ENCODE measurements at regions not wholly inside any gene's neighbourhood (a gene's known extent, or its start where the extent isn't known, plus 50 kb on each side); places are given as distances from the start of the nearest gene placed in this dataset.
"Not testable (repeated sequence)": the region's sequence is repeated elsewhere in the genome, so short reads cannot be mapped to it uniquely, and the experiment has no call there.

- H2AFZ ChIP-seq (ENCODE audit: low read depth); H3K4me3 ChIP-seq (ENCODE audit: low read depth in 2 of 2, low read length in 1 of 2); DNase-seq; H3K27me3 ChIP-seq (ENCODE audit: insufficient read depth); H3K36me3 ChIP-seq (replicated peaks in 1 of 2; ENCODE audit: control insufficient read depth in 1 of 2, insufficient read depth in 2 of 2, low read length in 1 of 2); H3K27ac ChIP-seq (ENCODE audit: low read depth in 2 of 2, low read length in 1 of 2); H3K9me3 ChIP-seq; CTCF ChIA-PET; POLR2A ChIA-PET; H3K4me2 ChIP-seq; H4K20me1 ChIP-seq (ENCODE audit: insufficient read depth); H3K79me2 ChIP-seq (ENCODE audit: insufficient read depth); H3K9me2 ChIP-seq; H3F3A ChIP-seq (replicated peaks; ENCODE audit: insufficient read depth); H3K9ac ChIP-seq; H3K4me1 ChIP-seq (ENCODE audit: control insufficient read depth in 1 of 2, insufficient read depth in 2 of 2, low read depth in 1 of 2, low read length in 1 of 2): not testable (repeated sequence)
- 88% methylated on average over 2 of the region's 2 CpGs for WGBS (ENCODE audit: low lambda C conversion rate)
These were observed 91.4 kb upstream of the DPY19L1 start for GRCh38 chr7:35128662-35129061.

GRCh38 chr7:35118526-35118925 is 81.2 kb upstream of the DPY19L1 start:
- WGBS (ENCODE audit: low lambda C conversion rate) = 83% methylated on average over 6 of the region's 6 CpGs
- peaks cover 0 to 12% of the 10 kb centered on the region in 2 experiments for H3K36me3 ChIP-seq (replicated peaks in 1 of 2; ENCODE audit: control insufficient read depth in 1 of 2, insufficient read depth in 2 of 2, low read length in 1 of 2)
- H4K20me1 ChIP-seq (ENCODE audit: insufficient read depth); H3K4me2 ChIP-seq; H3K27me3 ChIP-seq (ENCODE audit: insufficient read depth); H3K9ac ChIP-seq; H3K9me3 ChIP-seq; H3K79me2 ChIP-seq (ENCODE audit: insufficient read depth); H3K27ac ChIP-seq (ENCODE audit: low read depth in 2 of 2, low read length in 1 of 2); H2AFZ ChIP-seq (ENCODE audit: low read depth); POLR2A ChIA-PET; H3K4me1 ChIP-seq (ENCODE audit: control insufficient read depth in 1 of 2, insufficient read depth in 2 of 2, low read depth in 1 of 2, low read length in 1 of 2); H3K9me2 ChIP-seq; CTCF ChIA-PET; H3F3A ChIP-seq (replicated peaks; ENCODE audit: insufficient read depth); H3K4me3 ChIP-seq (ENCODE audit: low read depth in 2 of 2, low read length in 1 of 2); DNase-seq: not testable (repeated sequence)

- TF ChIP-seq EP300 (IDR thresholded peaks at IDR 0.05; ENCODE audit: borderline replicate concordance in 1 of 2, low read depth in 1 of 2, low read length in 1 of 2) (0 out of 4 replicates have a peak, but pooled peaks of 1 of the 2 experiments have one; percentile 21), JUND (IDR thresholded peaks at IDR 0.05) (peak; percentile 63), TCF12 (IDR thresholded peaks at IDR 0.05) (peak; percentile 24; the same call in 1 of the 2 replicates), FOSL2 (IDR thresholded peaks at IDR 0.05; ENCODE audit: borderline replicate concordance, low read depth) (peak; percentile 83)
- H3K27ac ChIP-seq (ENCODE audit: low read depth in 2 of 2, low read length in 1 of 2); H4K20me1 ChIP-seq (ENCODE audit: insufficient read depth); H3K9me3 ChIP-seq; H3K36me3 ChIP-seq (replicated peaks in 1 of 2; ENCODE audit: control insufficient read depth in 1 of 2, insufficient read depth in 2 of 2, low read length in 1 of 2); H3K4me3 ChIP-seq (ENCODE audit: low read depth in 2 of 2, low read length in 1 of 2); DNase-seq; H3K4me2 ChIP-seq; H3F3A ChIP-seq (replicated peaks; ENCODE audit: insufficient read depth); H3K79me2 ChIP-seq (ENCODE audit: insufficient read depth); H3K9me2 ChIP-seq; H3K9ac ChIP-seq; CTCF ChIA-PET; H3K27me3 ChIP-seq (ENCODE audit: insufficient read depth); POLR2A ChIA-PET; H3K4me1 ChIP-seq (ENCODE audit: control insufficient read depth in 1 of 2, insufficient read depth in 2 of 2, low read depth in 1 of 2, low read length in 1 of 2): not testable (repeated sequence)
- H2AFZ ChIP-seq (ENCODE audit: low read depth) = peak overlapping the region; percentile 18; the same call in 1 of the 2 replicates
- 5% methylated on average over 1 of the region's 1 CpG for WGBS (ENCODE audit: low lambda C conversion rate)
These were observed 69.4 kb upstream of the DPY19L1 start for GRCh38 chr7:35106667-35107066.

GRCh38 chr7:35105511-35105910 is 68.2 kb upstream of the DPY19L1 start:
- CTCF ChIA-PET; H3K4me3 ChIP-seq (ENCODE audit: low read depth in 2 of 2, low read length in 1 of 2); H3K36me3 ChIP-seq (replicated peaks in 1 of 2; ENCODE audit: control insufficient read depth in 1 of 2, insufficient read depth in 2 of 2, low read length in 1 of 2); H2AFZ ChIP-seq (ENCODE audit: low read depth); H4K20me1 ChIP-seq (ENCODE audit: insufficient read depth); H3F3A ChIP-seq (replicated peaks; ENCODE audit: insufficient read depth); H3K4me1 ChIP-seq (ENCODE audit: control insufficient read depth in 1 of 2, insufficient read depth in 2 of 2, low read depth in 1 of 2, low read length in 1 of 2); H3K9ac ChIP-seq; H3K4me2 ChIP-seq; H3K9me3 ChIP-seq; H3K27ac ChIP-seq (ENCODE audit: low read depth in 2 of 2, low read length in 1 of 2); H3K9me2 ChIP-seq; H3K27me3 ChIP-seq (ENCODE audit: insufficient read depth); H3K79me2 ChIP-seq (ENCODE audit: insufficient read depth); POLR2A ChIA-PET: not testable (repeated sequence)
- TF ChIP-seq GATA2 (CRISPR knock-in tag; IDR thresholded peaks at IDR 0.05) = peak; percentile 42; the same call in 1 of the 2 replicates
- TF ChIP-seq EP300 (IDR thresholded peaks at IDR 0.05; ENCODE audit: borderline replicate concordance in 1 of 2, low read depth in 1 of 2, low read length in 1 of 2) = peak in 1 of 2 experiments; percentile 23; a peak in 1 of 4 replicates
- WGBS (ENCODE audit: low lambda C conversion rate) = 95% methylated on average over 1 of the region's 1 CpG
- peak; percentile 8 for DNase-seq

GRCh38 chr7:35102845-35103244 is 65.6 kb upstream of the DPY19L1 start:
- H3K4me1 ChIP-seq (ENCODE audit: control insufficient read depth in 1 of 2, insufficient read depth in 2 of 2, low read depth in 1 of 2, low read length in 1 of 2); H3K4me3 ChIP-seq (ENCODE audit: low read depth in 2 of 2, low read length in 1 of 2); H3K27me3 ChIP-seq (ENCODE audit: insufficient read depth); H4K20me1 ChIP-seq (ENCODE audit: insufficient read depth); POLR2A ChIA-PET; H3K36me3 ChIP-seq (replicated peaks in 1 of 2; ENCODE audit: control insufficient read depth in 1 of 2, insufficient read depth in 2 of 2, low read length in 1 of 2); H3K9ac ChIP-seq; H3K79me2 ChIP-seq (ENCODE audit: insufficient read depth); H3K4me2 ChIP-seq; DNase-seq; H2AFZ ChIP-seq (ENCODE audit: low read depth); H3K27ac ChIP-seq (ENCODE audit: low read depth in 2 of 2, low read length in 1 of 2); H3K9me2 ChIP-seq; H3F3A ChIP-seq (replicated peaks; ENCODE audit: insufficient read depth); CTCF ChIA-PET; H3K9me3 ChIP-seq: not testable (repeated sequence)
- WGBS (ENCODE audit: low lambda C conversion rate) = 85% methylated on average over 6 of the region's 6 CpGs

- H3K27me3 ChIP-seq (ENCODE audit: insufficient read depth); POLR2A ChIA-PET: not testable (repeated sequence)
These were observed 55.7 kb upstream of the DPY19L1 start for GRCh38 chr7:35092961-35093360.

More at GRCh38 chr7:35092961-35093360, 55.7 kb upstream of the DPY19L1 start:
- H3K79me2 ChIP-seq (ENCODE audit: insufficient read depth); H3K4me1 ChIP-seq (ENCODE audit: control insufficient read depth in 1 of 2, insufficient read depth in 2 of 2, low read depth in 1 of 2, low read length in 1 of 2); H3F3A ChIP-seq (replicated peaks; ENCODE audit: insufficient read depth); H4K20me1 ChIP-seq (ENCODE audit: insufficient read depth); H2AFZ ChIP-seq (ENCODE audit: low read depth); H3K27ac ChIP-seq (ENCODE audit: low read depth in 2 of 2, low read length in 1 of 2); H3K9me2 ChIP-seq; DNase-seq; H3K9me3 ChIP-seq; CTCF ChIA-PET; H3K4me2 ChIP-seq; H3K9ac ChIP-seq; H3K4me3 ChIP-seq (ENCODE audit: low read depth in 2 of 2, low read length in 1 of 2): not testable (repeated sequence)
- peaks cover 2 to 17% of the 10 kb centered on the region in 2 experiments for H3K36me3 ChIP-seq (replicated peaks in 1 of 2; ENCODE audit: control insufficient read depth in 1 of 2, insufficient read depth in 2 of 2, low read length in 1 of 2)
- WGBS (ENCODE audit: low lambda C conversion rate) = 92% methylated on average over 20 of the region's 23 CpGs
